ENCODE measurements at regions not wholly inside any gene's neighbourhood (a gene's known extent, or its start where the extent isn't known, plus 50 kb on each side); places are given as distances from the start of the nearest gene placed in this dataset.

GRCh38 chr9:85331626-85332025 lies 410.1 kb downstream of the AGTPBP1 start:
- TF ChIP-seq EZH2 (IDR thresholded peaks at IDR 0.05; ENCODE audit: borderline replicate concordance, low read depth, low read length, severe bottlenecking) (no peak), CTCF (IDR thresholded peaks at IDR 0.05; ENCODE audit: borderline replicate concordance, extremely low read depth, low read length, poor library complexity, severe bottlenecking) (no peak)
- Histone ChIP-seq H3K9ac (ENCODE audit: low read depth, low read length) (no peak overlapping the region), H3K4me2 (ENCODE audit: insufficient read depth, low read length) (no peak overlapping the region), H3K9me3 (ENCODE audit: insufficient read depth, low read length, severe bottlenecking) (no peaks in the 10 kb centered on the region), H3K79me2 (ENCODE audit: insufficient read depth, low read length) (no peaks in the 10 kb centered on the region), H4K20me1 (ENCODE audit: insufficient read depth, low read length) (no peaks in the 10 kb centered on the region), H3K4me1 (ENCODE audit: insufficient read depth, low read length) (no peaks in the 10 kb centered on the region), H3K4me3 (ENCODE audit: low read depth in 1 of 2, low read length in 2 of 2) (no peak overlapping the region), H3K27me3 (ENCODE audit: insufficient read depth, low read length, poor library complexity) (no peaks in the 10 kb centered on the region), H2AFZ (ENCODE audit: low read depth, low read length) (no peak overlapping the region), H3K36me3 (ENCODE audit: insufficient read depth, low read length) (no peaks in the 10 kb centered on the region), H3K27ac (ENCODE audit: low read length) (no peak overlapping the region)
- no peak for DNase-seq
- ATAC-seq (ENCODE audit: insufficient read depth, low read depth): no peak

GRCh38 chr9:85322592-85322991 lies 419.2 kb downstream of the AGTPBP1 start:
- Histone ChIP-seq H3K9me3 (ENCODE audit: insufficient read depth, low read length, severe bottlenecking) (no peaks in the 10 kb centered on the region), H2AFZ (ENCODE audit: low read depth, low read length) (no peak overlapping the region), H3K4me1 (ENCODE audit: insufficient read depth, low read length) (no peaks in the 10 kb centered on the region), H3K9ac (ENCODE audit: low read depth, low read length) (no peak overlapping the region), H3K27me3 (ENCODE audit: insufficient read depth, low read length, poor library complexity) (no peaks in the 10 kb centered on the region), H3K79me2 (ENCODE audit: insufficient read depth, low read length) (no peaks in the 10 kb centered on the region), H3K4me3 (ENCODE audit: low read depth in 1 of 2, low read length in 2 of 2) (no peak overlapping the region), H3K4me2 (ENCODE audit: insufficient read depth, low read length) (no peak overlapping the region), H3K36me3 (ENCODE audit: insufficient read depth, low read length) (no peaks in the 10 kb centered on the region), H4K20me1 (ENCODE audit: insufficient read depth, low read length) (no peaks in the 10 kb centered on the region), H3K27ac (ENCODE audit: low read length) (no peak overlapping the region)
- no peak for TF ChIP-seq EZH2 (IDR thresholded peaks at IDR 0.05; ENCODE audit: borderline replicate concordance, low read depth, low read length, severe bottlenecking)
- TF ChIP-seq CTCF (IDR thresholded peaks at IDR 0.05; ENCODE audit: borderline replicate concordance, extremely low read depth, low read length, poor library complexity, severe bottlenecking): no peak
- ATAC-seq (ENCODE audit: insufficient read depth, low read depth) (no peak), DNase-seq (no peak)

GRCh38 chr9:85321561-85321960 lies 420.2 kb downstream of the AGTPBP1 start:
- Histone ChIP-seq H3K4me1 (ENCODE audit: insufficient read depth, low read length) (no peaks in the 10 kb centered on the region), H4K20me1 (ENCODE audit: insufficient read depth, low read length) (no peaks in the 10 kb centered on the region), H2AFZ (ENCODE audit: low read depth, low read length) (no peak overlapping the region), H3K36me3 (ENCODE audit: insufficient read depth, low read length) (no peaks in the 10 kb centered on the region), H3K27ac (ENCODE audit: low read length) (no peak overlapping the region), H3K9ac (ENCODE audit: low read depth, low read length) (no peak overlapping the region), H3K27me3 (ENCODE audit: insufficient read depth, low read length, poor library complexity) (no peaks in the 10 kb centered on the region), H3K9me3 (ENCODE audit: insufficient read depth, low read length, severe bottlenecking) (no peaks in the 10 kb centered on the region), H3K79me2 (ENCODE audit: insufficient read depth, low read length) (no peaks in the 10 kb centered on the region), H3K4me3 (ENCODE audit: low read depth in 1 of 2, low read length in 2 of 2) (no peak overlapping the region), H3K4me2 (ENCODE audit: insufficient read depth, low read length) (no peak overlapping the region)
- no peak for DNase-seq
- no peak for ATAC-seq (ENCODE audit: insufficient read depth, low read depth)
- TF ChIP-seq EZH2 (IDR thresholded peaks at IDR 0.05; ENCODE audit: borderline replicate concordance, low read depth, low read length, severe bottlenecking) (no peak), CTCF (IDR thresholded peaks at IDR 0.05; ENCODE audit: borderline replicate concordance, extremely low read depth, low read length, poor library complexity, severe bottlenecking) (no peak)

Data from DND-41 (cell line).